ENCODE measurements at regions not wholly inside any gene's neighbourhood (a gene's known extent, or its start where the extent isn't known, plus 50 kb on each side); places are given as distances from the start of the nearest gene placed in this dataset.

DNA sequence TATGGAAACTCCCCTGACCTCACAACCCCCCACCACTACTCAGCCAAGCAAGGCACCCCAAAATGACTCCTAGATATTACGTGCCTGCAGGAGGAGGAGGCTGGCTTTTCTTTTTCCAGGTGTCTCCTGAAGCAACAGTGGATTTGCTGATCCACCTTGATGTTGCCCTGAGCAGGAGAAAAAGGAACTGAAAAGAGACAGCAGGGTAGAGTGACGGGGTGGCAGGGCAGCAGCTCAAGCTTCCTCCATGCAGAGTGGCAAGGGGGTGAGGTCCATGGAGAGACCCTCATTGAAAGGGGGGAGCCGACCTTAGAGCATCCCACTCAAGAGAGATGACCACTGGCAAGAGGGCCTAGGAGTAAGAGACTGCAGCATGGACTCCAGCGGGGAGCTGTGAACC is 112.0 kb upstream of the SIRPA start:
- no peaks in the 10 kb centered on the region for H3K36me3 ChIP-seq (ENCODE audit: control insufficient read depth in 2 of 2, extremely low read depth in 1 of 2, insufficient read depth in 2 of 2, low read length in 2 of 2)
- no peaks in the 10 kb centered on the region for H3K27me3 ChIP-seq (ENCODE audit: control insufficient read depth, extremely low read depth, insufficient read depth, low read length)
- no peaks in the 10 kb centered on the region for H3K4me1 ChIP-seq (ENCODE audit: control insufficient read depth, extremely low read depth, insufficient read depth, low read length)
- DNase-seq (ENCODE audit: low read depth, low spot score) = no peak
- H2AFZ ChIP-seq (ENCODE audit: control insufficient read depth, low read length) = no peak overlapping the region
- dilution Hi-C loops (cut with MboI; ENCODE audit: extremely low pct_ligation_motif_present, low sequenced_read_pairs) = no loop called here
- H4K20me1 ChIP-seq (ENCODE audit: control insufficient read depth, extremely low read depth, insufficient read depth, low read length) = no peaks in the 10 kb centered on the region
- H3K9me1 ChIP-seq (ENCODE audit: control insufficient read depth, extremely low read depth, insufficient read depth, low read length) = no peaks in the 10 kb centered on the region
- TF ChIP-seq EZH2 (IDR thresholded peaks at IDR 0.05; ENCODE audit: low read length) = no peak
- TF ChIP-seq, protein P1, sequence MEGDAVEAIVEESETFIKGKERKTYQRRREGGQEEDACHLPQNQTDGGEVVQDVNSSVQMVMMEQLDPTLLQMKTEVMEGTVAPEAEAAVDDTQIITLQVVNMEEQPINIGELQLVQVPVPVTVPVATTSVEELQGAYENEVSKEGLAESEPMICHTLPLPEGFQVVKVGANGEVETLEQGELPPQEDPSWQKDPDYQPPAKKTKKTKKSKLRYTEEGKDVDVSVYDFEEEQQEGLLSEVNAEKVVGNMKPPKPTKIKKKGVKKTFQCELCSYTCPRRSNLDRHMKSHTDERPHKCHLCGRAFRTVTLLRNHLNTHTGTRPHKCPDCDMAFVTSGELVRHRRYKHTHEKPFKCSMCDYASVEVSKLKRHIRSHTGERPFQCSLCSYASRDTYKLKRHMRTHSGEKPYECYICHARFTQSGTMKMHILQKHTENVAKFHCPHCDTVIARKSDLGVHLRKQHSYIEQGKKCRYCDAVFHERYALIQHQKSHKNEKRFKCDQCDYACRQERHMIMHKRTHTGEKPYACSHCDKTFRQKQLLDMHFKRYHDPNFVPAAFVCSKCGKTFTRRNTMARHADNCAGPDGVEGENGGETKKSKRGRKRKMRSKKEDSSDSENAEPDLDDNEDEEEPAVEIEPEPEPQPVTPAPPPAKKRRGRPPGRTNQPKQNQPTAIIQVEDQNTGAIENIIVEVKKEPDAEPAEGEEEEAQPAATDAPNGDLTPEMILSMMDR (optimal IDR thresholded peaks at IDR 0.05 in 1 of 3, IDR thresholded peaks at IDR 0.05 in 1 of 3, conservative IDR thresholded peaks at IDR 0.05 in 1 of 3; ENCODE audit: extremely low read depth in 1 of 3, insufficient read depth in 2 of 3, low read length in 3 of 3) = no peak
- H3K9me3 ChIP-seq (ENCODE audit: control insufficient read depth, low read depth, low read length) = no peaks in the 10 kb centered on the region
- no peaks in the 10 kb centered on the region for H3K79me2 ChIP-seq (ENCODE audit: control insufficient read depth, insufficient read depth, low read length)
- H3K27ac ChIP-seq (ENCODE audit: control insufficient read depth, insufficient read depth, low read length) = no peak overlapping the region
- H3K4me3 ChIP-seq (ENCODE audit: control insufficient read depth in 2 of 3, extremely low read depth in 1 of 3, insufficient read depth in 2 of 3, low read depth in 1 of 3, low read length in 3 of 3) = no peak overlapping the region
- FAIRE-seq = peak; percentile 5
- no peak overlapping the region for H3K9ac ChIP-seq (ENCODE audit: control insufficient read depth, extremely low read depth, insufficient read depth, low read length)
- no peak overlapping the region for H3K4me2 ChIP-seq (ENCODE audit: control insufficient read depth, extremely low read depth, insufficient read depth, low read depth, low read length)

DNA sequence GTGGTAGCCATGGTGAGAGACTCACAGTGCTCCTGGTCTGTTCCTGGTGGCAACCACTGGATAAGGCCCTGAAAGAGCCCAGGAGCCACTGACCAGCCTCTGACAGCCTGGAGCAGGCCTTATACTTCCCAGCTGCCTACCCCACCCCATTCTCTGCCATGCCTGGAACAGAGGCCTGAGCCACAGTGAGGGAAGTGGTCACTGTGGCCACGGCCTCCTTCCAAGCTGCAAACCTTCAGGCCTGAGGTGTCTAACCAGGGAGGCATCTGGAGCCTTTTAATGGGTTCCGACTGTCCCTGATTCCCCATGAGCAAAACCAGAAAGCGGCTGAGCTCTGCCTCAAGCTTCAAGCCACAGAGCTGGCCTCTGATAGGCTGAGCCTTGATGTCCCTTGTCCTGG is 113.0 kb upstream of the SIRPA start:
- Histone ChIP-seq H3K9me1 (ENCODE audit: control insufficient read depth, extremely low read depth, insufficient read depth, low read length) (no peaks in the 10 kb centered on the region), H2AFZ (ENCODE audit: control insufficient read depth, low read length) (no peak overlapping the region), H3K9me3 (ENCODE audit: control insufficient read depth, low read depth, low read length) (no peaks in the 10 kb centered on the region), H3K36me3 (ENCODE audit: control insufficient read depth in 2 of 2, extremely low read depth in 1 of 2, insufficient read depth in 2 of 2, low read length in 2 of 2) (no peaks in the 10 kb centered on the region), H3K4me3 (ENCODE audit: control insufficient read depth in 2 of 3, extremely low read depth in 1 of 3, insufficient read depth in 2 of 3, low read depth in 1 of 3, low read length in 3 of 3) (no peak overlapping the region), H3K27me3 (ENCODE audit: control insufficient read depth, extremely low read depth, insufficient read depth, low read length) (no peaks in the 10 kb centered on the region), H3K27ac (ENCODE audit: control insufficient read depth, insufficient read depth, low read length) (no peak overlapping the region), H4K20me1 (ENCODE audit: control insufficient read depth, extremely low read depth, insufficient read depth, low read length) (no peaks in the 10 kb centered on the region), H3K9ac (ENCODE audit: control insufficient read depth, extremely low read depth, insufficient read depth, low read length) (no peak overlapping the region), H3K4me2 (ENCODE audit: control insufficient read depth, extremely low read depth, insufficient read depth, low read depth, low read length) (no peak overlapping the region), H3K79me2 (ENCODE audit: control insufficient read depth, insufficient read depth, low read length) (no peaks in the 10 kb centered on the region), H3K4me1 (ENCODE audit: control insufficient read depth, extremely low read depth, insufficient read depth, low read length) (no peaks in the 10 kb centered on the region)
- DNase-seq (ENCODE audit: low read depth, low spot score) = no peak
- no peak for TF ChIP-seq EZH2 (IDR thresholded peaks at IDR 0.05; ENCODE audit: low read length)
- TF ChIP-seq, protein P1 (optimal IDR thresholded peaks at IDR 0.05 in 1 of 3, IDR thresholded peaks at IDR 0.05 in 1 of 3, conservative IDR thresholded peaks at IDR 0.05 in 1 of 3; ENCODE audit: extremely low read depth in 1 of 3, insufficient read depth in 2 of 3, low read length in 3 of 3) = no peak
- dilution Hi-C loops (cut with MboI; ENCODE audit: extremely low pct_ligation_motif_present, low sequenced_read_pairs) = no loop called here
- no peak for FAIRE-seq
